ENCODE measurements at regions not wholly inside any gene's neighbourhood (a gene's known extent, or its start where the extent isn't known, plus 50 kb on each side); places are given as distances from the start of the nearest gene placed in this dataset.

DNA sequence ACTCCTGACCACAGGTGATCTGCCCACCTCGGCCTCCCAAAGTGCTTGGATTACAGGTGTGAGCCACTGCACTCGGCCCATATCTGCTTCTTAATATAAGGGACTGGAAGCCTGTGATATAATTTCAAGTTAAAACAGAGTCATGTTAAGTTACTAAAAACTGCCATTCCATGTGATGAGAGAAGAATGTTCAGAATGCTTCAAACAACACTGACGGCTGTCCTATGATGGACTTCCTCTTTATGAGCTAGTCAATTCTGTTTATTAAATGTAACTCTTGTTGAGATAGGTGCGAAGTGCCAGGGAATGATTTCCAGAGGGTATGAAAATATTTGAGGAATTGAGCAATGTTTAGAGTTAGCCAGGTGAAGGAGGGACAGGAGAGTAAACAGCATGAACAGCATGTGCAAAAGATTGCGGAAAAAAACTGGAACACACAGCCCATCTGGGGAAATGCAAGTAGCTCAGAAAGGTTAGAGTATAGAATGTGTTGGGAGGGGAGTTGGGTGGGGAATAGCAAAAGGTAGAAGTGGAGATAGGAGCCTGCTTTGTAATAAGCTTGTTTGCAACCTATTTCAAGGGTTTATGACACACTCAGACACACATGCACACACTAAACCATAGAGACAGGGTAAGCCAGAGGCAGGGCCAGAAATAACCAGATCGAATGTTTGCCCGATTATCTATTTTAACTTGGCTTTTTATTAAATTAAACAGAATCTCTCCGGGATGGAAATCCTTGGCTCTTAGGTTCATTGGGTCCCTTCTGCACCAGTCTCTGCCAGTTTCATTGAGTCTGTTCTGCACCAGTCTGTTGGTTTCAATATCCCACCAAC is 135.6 kb upstream of the COX10 start:
- FAIRE-seq (no peak), DNase-seq (ENCODE audit: low read depth in 1 of 2, low spot score in 2 of 2) (no peak)
- Histone ChIP-seq H3K18ac (ENCODE audit: extremely low read depth, low read length) (no peak overlapping the region), H3K4me1 (replicated peaks in 1 of 4; ENCODE audit: control insufficient read depth in 3 of 4, insufficient read depth in 4 of 4, low read length in 3 of 4) (no peaks in the 10 kb centered on the region; a peak in 1 of 7 replicates), H3K27ac (ENCODE audit: low read depth, low read length) (no peak overlapping the region), H3K56ac (replicated peaks; ENCODE audit: insufficient read length, low read depth, low read length) (no peak overlapping the region), H2BK20ac (ENCODE audit: low read length) (no peak overlapping the region), H4K91ac (replicated peaks; ENCODE audit: insufficient read length, low read length) (no peak overlapping the region), H4K5ac (ENCODE audit: insufficient read length, low read depth, low read length) (no peak overlapping the region), H2BK12ac (ENCODE audit: low read depth, low read length) (no peak overlapping the region), H3K4ac (replicated peaks; ENCODE audit: insufficient read length, low read depth, low read length) (no peak overlapping the region), H3K23ac (ENCODE audit: insufficient read length) (no peak overlapping the region), H3K23me2 (ENCODE audit: low read depth, low read length) (no peaks in the 10 kb centered on the region), H4K20me1 (replicated peaks in 1 of 2; ENCODE audit: control insufficient read depth in 1 of 2, insufficient read depth in 2 of 2, low read length in 2 of 2) (no peaks in the 10 kb centered on the region), H3K4me3 (ENCODE audit: extremely low read depth in 1 of 4, insufficient read depth in 2 of 4, low read depth in 3 of 4, low read length in 4 of 4) (no peak overlapping the region), H3K9ac (replicated peaks in 1 of 4; ENCODE audit: extremely low read depth in 1 of 4, low read depth in 3 of 4, low read length in 3 of 4) (no peak overlapping the region), H2AFZ (ENCODE audit: low read length) (no peak overlapping the region), H3K36me3 (ENCODE audit: control insufficient read depth in 2 of 4, insufficient read depth in 4 of 4, low read length in 3 of 4) (no peaks in the 10 kb centered on the region), H3K4me2 (ENCODE audit: insufficient read depth in 1 of 2, low read depth in 2 of 2, low read length in 2 of 2) (no peak overlapping the region), H2BK5ac (ENCODE audit: low read depth, low read length) (no peak overlapping the region), H2BK120ac (replicated peaks; ENCODE audit: low read depth, low read length) (no peak overlapping the region), H3K27me3 (replicated peaks in 1 of 4; ENCODE audit: control insufficient read depth in 3 of 4, extremely low read depth in 1 of 4, insufficient read depth in 3 of 4, low read length in 3 of 4) (no peaks in the 10 kb centered on the region), H2BK15ac (ENCODE audit: low read length) (no peak overlapping the region), H3K79me1 (ENCODE audit: low read depth, low read length) (no peaks in the 10 kb centered on the region), H3K9me3 (ENCODE audit: insufficient read depth in 2 of 2, low read depth in 1 of 2, low read length in 1 of 2) (no peaks in the 10 kb centered on the region), H3K79me2 (ENCODE audit: control insufficient read depth in 1 of 2, insufficient read depth in 2 of 2, low read length in 2 of 2) (no peaks in the 10 kb centered on the region), H2AK5ac (ENCODE audit: low read depth, low read length) (no peak overlapping the region), H4K8ac (ENCODE audit: extremely low read depth, insufficient read depth, low read length) (no peak overlapping the region), H3K14ac (ENCODE audit: insufficient read length) (no peak overlapping the region)
- WGBS, 2 experiments (ENCODE audit: extremely low coverage in 1 of 2, insufficient coverage in 1 of 2, insufficient read length in 1 of 2, insufficient replicate concordance in 2 of 2, low coverage in 1 of 2, low lambda C conversion rate in 2 of 2, missing lambda C conversion rate in 1 of 2), result 73% methylated on average over 8 of the region's 8 CpGs; no CpG with 5 or more reads in 1 of the 2 experiments
- ChIA-PET CTCF (ENCODE audit: partially characterized antibody) (interaction anchor here (1.2 kb wide), 1 partner anchor 11 kb away, joined by 4 read pairs; no protein-coding TSS in a partner anchor), POLR2A (ENCODE audit: partially characterized antibody) (no interaction called here)
- TF ChIP-seq SRF (IDR thresholded peaks at IDR 0.05; ENCODE audit: low read depth, low read length) (no peak), KDM1A (IDR thresholded peaks at IDR 0.05; ENCODE audit: borderline replicate concordance, low read length) (no peak), PHF8 (conservative IDR thresholded peaks at IDR 0.05; ENCODE audit: low read depth, low read length) (no peak), KDM4A (IDR thresholded peaks at IDR 0.05; ENCODE audit: low read depth, low read length, severe bottlenecking) (no peak), BACH1 (IDR thresholded peaks at IDR 0.05; ENCODE audit: low read length) (no peak)
- TF ChIP-seq, protein P1, sequence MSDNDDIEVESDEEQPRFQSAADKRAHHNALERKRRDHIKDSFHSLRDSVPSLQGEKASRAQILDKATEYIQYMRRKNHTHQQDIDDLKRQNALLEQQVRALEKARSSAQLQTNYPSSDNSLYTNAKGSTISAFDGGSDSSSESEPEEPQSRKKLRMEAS (IDR thresholded peaks at IDR 0.05), result no peak
- TF ChIP-seq, protein P2, sequence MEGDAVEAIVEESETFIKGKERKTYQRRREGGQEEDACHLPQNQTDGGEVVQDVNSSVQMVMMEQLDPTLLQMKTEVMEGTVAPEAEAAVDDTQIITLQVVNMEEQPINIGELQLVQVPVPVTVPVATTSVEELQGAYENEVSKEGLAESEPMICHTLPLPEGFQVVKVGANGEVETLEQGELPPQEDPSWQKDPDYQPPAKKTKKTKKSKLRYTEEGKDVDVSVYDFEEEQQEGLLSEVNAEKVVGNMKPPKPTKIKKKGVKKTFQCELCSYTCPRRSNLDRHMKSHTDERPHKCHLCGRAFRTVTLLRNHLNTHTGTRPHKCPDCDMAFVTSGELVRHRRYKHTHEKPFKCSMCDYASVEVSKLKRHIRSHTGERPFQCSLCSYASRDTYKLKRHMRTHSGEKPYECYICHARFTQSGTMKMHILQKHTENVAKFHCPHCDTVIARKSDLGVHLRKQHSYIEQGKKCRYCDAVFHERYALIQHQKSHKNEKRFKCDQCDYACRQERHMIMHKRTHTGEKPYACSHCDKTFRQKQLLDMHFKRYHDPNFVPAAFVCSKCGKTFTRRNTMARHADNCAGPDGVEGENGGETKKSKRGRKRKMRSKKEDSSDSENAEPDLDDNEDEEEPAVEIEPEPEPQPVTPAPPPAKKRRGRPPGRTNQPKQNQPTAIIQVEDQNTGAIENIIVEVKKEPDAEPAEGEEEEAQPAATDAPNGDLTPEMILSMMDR (IDR thresholded peaks at IDR 0.05; ENCODE audit: control extremely low read depth in 1 of 3, insufficient read depth in 1 of 3, low read depth in 1 of 3, low read length in 3 of 3), result no peak
- TF ChIP-seq, protein P3, sequence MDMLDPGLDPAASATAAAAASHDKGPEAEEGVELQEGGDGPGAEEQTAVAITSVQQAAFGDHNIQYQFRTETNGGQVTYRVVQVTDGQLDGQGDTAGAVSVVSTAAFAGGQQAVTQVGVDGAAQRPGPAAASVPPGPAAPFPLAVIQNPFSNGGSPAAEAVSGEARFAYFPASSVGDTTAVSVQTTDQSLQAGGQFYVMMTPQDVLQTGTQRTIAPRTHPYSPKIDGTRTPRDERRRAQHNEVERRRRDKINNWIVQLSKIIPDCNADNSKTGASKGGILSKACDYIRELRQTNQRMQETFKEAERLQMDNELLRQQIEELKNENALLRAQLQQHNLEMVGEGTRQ (IDR thresholded peaks at IDR 0.05; ENCODE audit: low read length), result no peak

Measured in H1 (cell line).